Central memory CD8-positive, alpha-beta T cell (primary cell): ENCODE measurements at regions not wholly inside any gene's neighbourhood (a gene's known extent, or its start where the extent isn't known, plus 50 kb on each side); places are given as distances from the start of the nearest gene placed in this dataset.

Source experiments
- ATAC-seq: fragments of 150-1000 bp; cut with Tn5 transposase; replicated peaks from 2 replicates; pipeline ENCODE4 v1.10.0; 2022; ENCODE audit warnings: mild to moderate bottlenecking, moderate FRiP score, moderate number of reproducible peaks; ENCODE audit not compliant: poor library complexity, severe bottlenecking; ENCODE audit errors: extremely low read depth
- DNase-seq, 2 donors: peaks; one replicate each; pipeline ENCODE4 v3.0.0; 2021; ENCODE audit warnings: low spot score in 2 of 2
- H3K27ac Mint-ChIP-seq: one replicate; pipeline ENCODE4 v1.8.0; 2022; ENCODE audit warnings: low read depth, mild to moderate bottlenecking, moderate library complexity, mixed read lengths
- H3K27me3 Mint-ChIP-seq: one replicate; pipeline ENCODE4 v1.8.0; 2022; ENCODE audit warnings: mixed read lengths
- H3K36me3 Mint-ChIP-seq: one replicate; pipeline ENCODE4 v1.8.0; 2022; ENCODE audit warnings: mild to moderate bottlenecking, moderate library complexity, mixed read lengths; ENCODE audit not compliant: insufficient read depth
- H3K4me1 Mint-ChIP-seq: one replicate; pipeline ENCODE4 v1.8.0; 2022; ENCODE audit warnings: mixed read lengths
- H3K4me3 Mint-ChIP-seq: one replicate; pipeline ENCODE4 v1.8.0; 2022; ENCODE audit warnings: mild to moderate bottlenecking, moderate library complexity, mixed read lengths
- H3K9me3 Mint-ChIP-seq: one replicate; pipeline ENCODE4 v1.8.0; 2022; ENCODE audit warnings: mixed read lengths

- DNase-seq: peak; percentile 30 to 68
- Mint-ChIP-seq H3K27ac (peak overlapping the region; percentile 97), H3K4me1 (peaks cover 81% of the 10 kb centered on the region)
Observed at GRCh38 chr7:36777062-36777461, 52.8 kb upstream of the AOAH start.

GRCh38 chr7:36775676-36776075 lies 51.4 kb upstream of the AOAH start:
- Mint-ChIP-seq H3K27ac (peak overlapping the region; percentile 97), H3K4me1 (peaks cover 71% of the 10 kb centered on the region), H3K9me3 (peaks cover 7% of the 10 kb centered on the region)

More at GRCh38 chr7:36777062-36777461, 52.8 kb upstream of the AOAH start:
- H3K27me3 Mint-ChIP-seq: no peaks in the 10 kb centered on the region
- peak; percentile 80 for ATAC-seq
- peaks cover 8% of the 10 kb centered on the region for H3K9me3 Mint-ChIP-seq
- peak overlapping the region; percentile 80 for H3K4me3 Mint-ChIP-seq
- H3K36me3 Mint-ChIP-seq: peaks cover 13% of the 10 kb centered on the region

GRCh38 chr7:36775061-36775620 lies 50.8 kb upstream of the AOAH start:
- H3K9me3 Mint-ChIP-seq: peaks cover 7% of the 10 kb centered on the region
- peak overlapping the region; percentile 9 for H3K4me3 Mint-ChIP-seq
- ATAC-seq: no peak
- peak overlapping the region; percentile 97 for H3K27ac Mint-ChIP-seq
- DNase-seq: no peak
- H3K27me3 Mint-ChIP-seq: no peaks in the 10 kb centered on the region
- H3K4me1 Mint-ChIP-seq: peaks cover 68% of the 10 kb centered on the region
- H3K36me3 Mint-ChIP-seq: peaks cover 8% of the 10 kb centered on the region

More at GRCh38 chr7:36775676-36776075, 51.4 kb upstream of the AOAH start:
- H3K36me3 Mint-ChIP-seq: peaks cover 8% of the 10 kb centered on the region
- DNase-seq: no peak
- H3K4me3 Mint-ChIP-seq: no peak overlapping the region
- no peak for ATAC-seq
- H3K27me3 Mint-ChIP-seq: no peaks in the 10 kb centered on the region
